T-helper 17 cell (primary cell): ENCODE measurements at regions not wholly inside any gene's neighbourhood (a gene's known extent, or its start where the extent isn't known, plus 50 kb on each side); places are given as distances from the start of the nearest gene placed in this dataset.

Source experiments
- ATAC-seq: fragments of 150-1000 bp; cut with Tn5 transposase; 2 replicates; pipeline ENCODE4 v1.10.0; 2021; ENCODE audit warnings: mild to moderate bottlenecking, moderate library complexity
- DNase-seq, 3 donors: peaks; one replicate each; pipeline versions ENCODE4 v3.0.0 to v3.0.0-alpha.2; 2020 to 2021
- H3K9me3 ChIP-seq: one replicate; pipeline ENCODE4 v1.7.0; 2013; ENCODE audit warnings: low read length, mild to moderate bottlenecking; ENCODE audit not compliant: control insufficient read depth, poor library complexity, severe bottlenecking
- H3K27ac Mint-ChIP-seq: one replicate; pipeline ENCODE4 v1.8.0; 2022; ENCODE audit warnings: mild to moderate bottlenecking, moderate library complexity, mixed read lengths
- H3K27me3 Mint-ChIP-seq: one replicate; pipeline ENCODE4 v1.8.0; 2022; ENCODE audit warnings: mixed read lengths
- H3K36me3 Mint-ChIP-seq: one replicate; pipeline ENCODE4 v1.8.0; 2022; ENCODE audit warnings: low read depth, mixed read lengths
- H3K4me1 Mint-ChIP-seq: one replicate; pipeline ENCODE4 v1.8.0; 2022; ENCODE audit warnings: mild to moderate bottlenecking, mixed read lengths
- H3K4me3 Mint-ChIP-seq: one replicate; pipeline ENCODE4 v1.8.0; 2022; ENCODE audit warnings: mild to moderate bottlenecking, moderate library complexity, mixed read lengths

- H3K27me3 Mint-ChIP-seq: no peaks in the 10 kb centered on the region
- no peak overlapping the region for H3K27ac Mint-ChIP-seq
- no peaks in the 10 kb centered on the region for H3K4me1 Mint-ChIP-seq
- no peaks in the 10 kb centered on the region for H3K36me3 Mint-ChIP-seq
- no peak for ATAC-seq
- DNase-seq: no peak
- no peaks in the 10 kb centered on the region for H3K9me3 ChIP-seq
- H3K4me3 Mint-ChIP-seq: no peak overlapping the region
These were observed 201.0 kb upstream of the ZNF536 start for GRCh38 chr19:30171138-30171635.

GRCh38 chr19:30171795-30172612 is 200.2 kb upstream of the ZNF536 start:
- Mint-ChIP-seq H3K4me3 (no peak overlapping the region), H3K27me3 (no peaks in the 10 kb centered on the region), H3K36me3 (no peaks in the 10 kb centered on the region), H3K27ac (no peak overlapping the region), H3K4me1 (no peaks in the 10 kb centered on the region)
- ATAC-seq: no peak
- H3K9me3 ChIP-seq: no peaks in the 10 kb centered on the region
- no peak for DNase-seq

- H3K27me3 Mint-ChIP-seq: peaks cover 3% of the 10 kb centered on the region
- no peak for DNase-seq
- H3K9me3 ChIP-seq: no peaks in the 10 kb centered on the region
- no peaks in the 10 kb centered on the region for H3K4me1 Mint-ChIP-seq
- no peak for ATAC-seq
- H3K36me3 Mint-ChIP-seq: no peaks in the 10 kb centered on the region
- H3K27ac Mint-ChIP-seq: no peak overlapping the region
- H3K4me3 Mint-ChIP-seq: no peak overlapping the region
These were observed 199.5 kb upstream of the ZNF536 start for GRCh38 chr19:30172613-30173242.

- H3K27ac Mint-ChIP-seq: no peak overlapping the region
- no peaks in the 10 kb centered on the region for H3K4me1 Mint-ChIP-seq
- H3K9me3 ChIP-seq: no peaks in the 10 kb centered on the region
- H3K4me3 Mint-ChIP-seq: no peak overlapping the region
- peaks cover 6% of the 10 kb centered on the region for H3K27me3 Mint-ChIP-seq
- no peaks in the 10 kb centered on the region for H3K36me3 Mint-ChIP-seq
- ATAC-seq: no peak
- no peak for DNase-seq
These were observed 198.4 kb upstream of the ZNF536 start for GRCh38 chr19:30173593-30174356.

GRCh38 chr19:30174357-30174645 is 197.9 kb upstream of the ZNF536 start:
- Mint-ChIP-seq H3K4me1 (no peaks in the 10 kb centered on the region), H3K27ac (no peak overlapping the region), H3K4me3 (no peak overlapping the region), H3K27me3 (peaks cover 6% of the 10 kb centered on the region), H3K36me3 (no peaks in the 10 kb centered on the region)
- no peak for ATAC-seq
- no peak for DNase-seq
- H3K9me3 ChIP-seq: no peaks in the 10 kb centered on the region

DNA sequence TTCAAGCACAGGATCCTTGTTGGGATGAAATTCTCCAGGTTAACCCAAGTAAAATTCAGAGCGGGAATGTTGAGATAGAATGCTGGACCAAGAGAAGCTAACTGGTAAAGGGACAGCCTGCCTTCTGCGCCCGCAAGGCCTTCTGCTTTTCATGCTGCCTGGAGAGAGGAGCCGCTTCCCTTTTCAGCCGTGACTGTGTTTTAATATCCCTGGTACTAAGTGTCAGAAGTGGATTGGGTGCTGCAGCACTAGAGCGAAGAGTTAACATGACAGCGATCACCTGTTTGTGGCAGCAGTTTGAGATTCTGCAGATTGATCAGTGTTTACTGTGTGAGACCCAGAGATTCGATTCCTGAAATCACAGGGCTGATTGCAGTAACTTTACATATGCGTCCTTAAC is 197.4 kb upstream of the ZNF536 start:
- H3K4me3 Mint-ChIP-seq: no peak overlapping the region
- DNase-seq (no peak), ATAC-seq (no peak)
- no peak overlapping the region for H3K27ac Mint-ChIP-seq
- no peaks in the 10 kb centered on the region for H3K4me1 Mint-ChIP-seq
- H3K9me3 ChIP-seq: no peaks in the 10 kb centered on the region
- peaks cover 6% of the 10 kb centered on the region for H3K27me3 Mint-ChIP-seq
- H3K36me3 Mint-ChIP-seq: no peaks in the 10 kb centered on the region

- no peaks in the 10 kb centered on the region for H3K9me3 ChIP-seq
- no peak overlapping the region for H3K27ac Mint-ChIP-seq
- H3K4me3 Mint-ChIP-seq: no peak overlapping the region
- no peak for ATAC-seq
- H3K4me1 Mint-ChIP-seq: no peaks in the 10 kb centered on the region
- H3K36me3 Mint-ChIP-seq: no peaks in the 10 kb centered on the region
- H3K27me3 Mint-ChIP-seq: peaks cover 6% of the 10 kb centered on the region
- no peak for DNase-seq
These were observed 196.2 kb upstream of the ZNF536 start for GRCh38 chr19:30175987-30176386.

- Mint-ChIP-seq H3K27me3 (peaks cover 6% of the 10 kb centered on the region), H3K36me3 (no peaks in the 10 kb centered on the region), H3K4me3 (no peak overlapping the region), H3K4me1 (no peaks in the 10 kb centered on the region), H3K27ac (no peak overlapping the region)
- no peak for ATAC-seq
- DNase-seq: no peak
- H3K9me3 ChIP-seq: no peaks in the 10 kb centered on the region
These were observed 193.3 kb upstream of the ZNF536 start for GRCh38 chr19:30178721-30179402.

DNA sequence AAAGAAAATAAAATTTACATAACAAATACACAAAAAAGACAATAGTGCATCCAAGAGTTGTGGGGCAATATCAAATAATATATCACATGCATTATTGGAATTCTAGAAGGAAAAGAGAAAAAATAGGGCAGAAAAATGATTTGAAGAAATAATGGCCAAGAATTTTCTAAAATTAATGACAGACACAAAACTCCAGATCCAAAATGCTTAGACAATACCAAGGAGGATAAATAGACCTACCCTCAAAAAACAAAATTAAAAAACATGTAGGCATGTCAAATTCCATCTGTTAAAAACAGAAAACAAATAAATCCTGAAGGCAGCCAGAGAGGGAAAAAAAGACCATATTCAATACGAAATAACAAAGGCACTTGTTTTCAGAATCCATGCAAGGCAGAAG is 191.5 kb upstream of the ZNF536 start:
- no peaks in the 10 kb centered on the region for H3K9me3 ChIP-seq
- Mint-ChIP-seq H3K36me3 (no peaks in the 10 kb centered on the region), H3K4me1 (no peaks in the 10 kb centered on the region), H3K4me3 (no peak overlapping the region), H3K27ac (no peak overlapping the region), H3K27me3 (peaks cover 6% of the 10 kb centered on the region)
- DNase-seq (no peak), ATAC-seq (no peak)

DNA sequence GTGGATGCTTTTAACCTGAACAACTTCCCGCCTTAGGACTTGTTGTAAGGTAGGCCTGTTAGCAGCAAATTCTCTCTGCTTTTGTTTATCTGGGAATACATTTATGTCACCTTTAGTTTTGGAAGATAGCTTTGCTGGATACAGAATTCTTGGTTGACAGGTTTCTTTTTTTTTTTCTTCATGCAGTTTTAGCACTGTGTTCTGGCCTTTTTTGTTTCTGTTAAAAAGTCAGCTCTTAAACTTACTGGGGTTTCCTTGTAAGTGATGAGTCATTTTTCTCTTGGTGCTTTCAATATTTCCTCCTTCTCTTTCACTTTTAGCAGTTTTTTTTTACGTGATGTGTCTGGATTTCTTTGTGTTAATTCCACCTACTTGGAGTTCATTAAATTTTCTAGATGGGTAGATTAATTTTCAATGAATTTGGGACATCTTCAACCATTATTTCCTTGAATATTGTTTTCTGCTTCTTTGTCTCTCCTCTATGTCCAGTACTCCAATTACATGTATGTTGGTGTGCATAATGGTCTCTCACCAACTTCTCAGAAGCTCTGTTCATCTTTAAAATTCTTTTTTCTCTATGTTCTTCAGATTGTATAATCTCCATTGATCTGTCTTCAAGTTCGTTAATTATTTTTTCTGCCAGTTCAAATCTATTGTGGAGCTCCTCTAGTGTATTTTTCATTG is 188.2 kb upstream of the ZNF536 start:
- no peak overlapping the region for H3K4me3 Mint-ChIP-seq

DNA sequence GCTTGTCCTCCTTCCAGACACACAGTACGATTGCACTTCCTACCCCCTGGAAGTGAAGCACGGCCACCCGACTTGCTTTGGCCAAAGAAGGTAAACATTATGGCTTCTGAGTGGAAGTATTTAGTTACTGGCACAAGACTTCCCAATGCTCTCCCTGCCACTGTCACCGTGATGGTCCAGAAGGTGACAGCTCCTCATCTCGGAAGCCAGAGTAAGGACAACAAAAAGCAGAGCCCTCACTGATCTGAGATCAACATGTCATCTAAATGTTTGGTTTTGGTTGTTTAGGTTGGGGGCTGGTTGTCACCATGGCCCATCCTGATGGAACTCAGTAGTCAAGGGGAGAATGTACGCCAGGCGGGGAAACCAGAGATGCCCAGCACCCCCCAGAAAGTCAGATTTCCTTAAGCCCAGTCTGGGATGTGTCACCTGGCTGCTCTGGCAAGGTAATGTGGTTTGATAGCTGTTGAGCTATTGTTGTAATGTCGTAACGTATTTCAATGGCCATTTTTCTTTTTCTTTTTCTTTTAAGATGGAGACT is 170.1 kb upstream of the ZNF536 start:
- no peak for ATAC-seq
- Mint-ChIP-seq H3K4me3 (no peak overlapping the region), H3K36me3 (no peaks in the 10 kb centered on the region), H3K4me1 (no peaks in the 10 kb centered on the region), H3K27me3 (no peaks in the 10 kb centered on the region), H3K27ac (no peak overlapping the region)
- H3K9me3 ChIP-seq: no peaks in the 10 kb centered on the region
- DNase-seq: no peak

More for the DNA sequence above, 188.2 kb upstream of the ZNF536 start:
- H3K36me3 Mint-ChIP-seq: no peaks in the 10 kb centered on the region
- DNase-seq (no peak), ATAC-seq (no peak)
- no peaks in the 10 kb centered on the region for H3K27me3 Mint-ChIP-seq
- H3K27ac Mint-ChIP-seq: no peak overlapping the region
- no peaks in the 10 kb centered on the region for H3K4me1 Mint-ChIP-seq
- H3K9me3 ChIP-seq: no peaks in the 10 kb centered on the region

DNA sequence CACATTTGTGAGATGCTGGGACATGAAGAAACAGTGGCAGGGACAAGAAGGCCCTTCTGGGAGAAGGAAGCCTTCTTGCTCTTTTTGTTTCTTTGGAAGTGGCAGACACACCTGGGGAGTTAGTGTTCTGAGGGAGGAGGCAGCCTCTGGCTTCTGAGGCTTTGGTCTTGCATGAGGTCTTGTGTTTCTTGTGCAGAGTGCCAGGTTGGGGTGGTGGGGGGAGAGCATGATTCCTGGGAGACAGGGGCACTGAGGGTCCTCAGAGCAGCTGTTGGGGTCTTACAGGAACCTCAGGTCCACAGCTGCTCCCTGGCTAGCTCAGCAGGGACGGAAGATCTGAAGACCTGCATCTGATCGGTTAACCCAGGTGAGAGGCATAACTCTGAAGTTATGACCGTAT is 167.5 kb upstream of the ZNF536 start:
- Mint-ChIP-seq H3K27me3 (peaks cover 6% of the 10 kb centered on the region), H3K36me3 (no peaks in the 10 kb centered on the region), H3K4me1 (no peaks in the 10 kb centered on the region), H3K4me3 (no peak overlapping the region), H3K27ac (no peak overlapping the region)
- ATAC-seq (no peak), DNase-seq (no peak)
- H3K9me3 ChIP-seq: no peaks in the 10 kb centered on the region
